GM19240 (cell line): ENCODE measurements at regions not wholly inside any gene's neighbourhood (a gene's known extent, or its start where the extent isn't known, plus 50 kb on each side); places are given as distances from the start of the nearest gene placed in this dataset.

ENCODE experiments used
- DNase-seq: peaks from one replicate; pipeline ENCODE4 v3.0.0; 2011; ENCODE audit warnings: low spot score; ENCODE audit not compliant: insufficient read length

- DNase-seq, result no peak
Observed at GRCh38 chr10:31754803-31755624, 173.6 kb downstream of the ARHGAP12 start.

- no peak for DNase-seq
Observed at GRCh38 chr10:31753681-31754080, 174.9 kb downstream of the ARHGAP12 start.

GRCh38 chr10:31752170-31752569 is 176.5 kb downstream of the ARHGAP12 start:
- DNase-seq, result no peak

GRCh38 chr10:31751738-31752080 is 176.9 kb downstream of the ARHGAP12 start:
- no peak for DNase-seq

- DNase-seq, result no peak
Observed at GRCh38 chr10:31751051-31751737, 177.4 kb downstream of the ARHGAP12 start.

GRCh38 chr10:31749981-31750840 is 178.4 kb downstream of the ARHGAP12 start:
- DNase-seq, result no peak

- DNase-seq, result no peak
Observed at GRCh38 chr10:31749301-31749700, 179.3 kb downstream of the ARHGAP12 start.

GRCh38 chr10:31745612-31746376 is 182.8 kb downstream of the ARHGAP12 start:
- no peak for DNase-seq

GRCh38 chr10:31744025-31744424 is 184.6 kb downstream of the ARHGAP12 start:
- no peak for DNase-seq

- no peak for DNase-seq
Observed at GRCh38 chr10:31742255-31742654, 186.4 kb downstream of the ARHGAP12 start.

GRCh38 chr10:31741473-31741872 is 187.2 kb downstream of the ARHGAP12 start:
- DNase-seq, result no peak

GRCh38 chr10:31739711-31740110 is 188.9 kb downstream of the ARHGAP12 start:
- DNase-seq, result no peak

GRCh38 chr10:31739146-31739545 is 189.5 kb downstream of the ARHGAP12 start:
- no peak for DNase-seq

- no peak for DNase-seq
Observed at GRCh38 chr10:31731711-31732110, 196.9 kb downstream of the ARHGAP12 start.

GRCh38 chr10:31730776-31731175 is 197.9 kb downstream of the ARHGAP12 start:
- no peak for DNase-seq

- DNase-seq, result no peak
Observed at GRCh38 chr10:31728698-31729224, 199.9 kb downstream of the ARHGAP12 start.

- DNase-seq, result no peak
Observed at GRCh38 chr10:31725436-31725835, 203.2 kb downstream of the ARHGAP12 start.

- no peak for DNase-seq
Observed at GRCh38 chr10:31724296-31724695, 204.3 kb downstream of the ARHGAP12 start.

GRCh38 chr10:31723106-31723750 is 205.4 kb downstream of the ARHGAP12 start:
- no peak for DNase-seq

GRCh38 chr10:31721096-31721495 is 207.5 kb downstream of the ARHGAP12 start:
- no peak for DNase-seq
